Muscle layer of colon (tissue), 2 donors: ENCODE measurements at regions not wholly inside any gene's neighbourhood (a gene's known extent, or its start where the extent isn't known, plus 50 kb on each side); places are given as distances from the start of the nearest gene placed in this dataset.

ENCODE experiments used
- H3K27ac ChIP-seq: one replicate; pipeline ENCODE4 v1.7.0; 2013; ENCODE audit warnings: low read depth, mild to moderate bottlenecking, low read length, moderate library complexity
- H3K27me3 ChIP-seq, 2 donors: one replicate each; pipeline ENCODE4 v1.7.0; 2013; ENCODE audit warnings: low read length in 2 of 2, mild to moderate bottlenecking in 2 of 2; ENCODE audit not compliant: insufficient read depth in 2 of 2, control insufficient read depth in 1 of 2
- H3K36me3 ChIP-seq: one replicate; pipeline ENCODE4 v1.7.0; 2013; ENCODE audit warnings: mild to moderate bottlenecking, low read length; ENCODE audit not compliant: insufficient read depth
- H3K4me1 ChIP-seq: one replicate; pipeline ENCODE4 v1.7.0; 2013; ENCODE audit warnings: mild to moderate bottlenecking, low read length; ENCODE audit not compliant: insufficient read depth
- H3K4me3 ChIP-seq, 2 donors: one replicate each; pipeline ENCODE4 v1.7.0; 2013; ENCODE audit warnings: low read length in 2 of 2, low read depth in 1 of 2, mild to moderate bottlenecking in 1 of 2, moderate library complexity in 1 of 2
- H3K9ac ChIP-seq: one replicate; pipeline ENCODE4 v1.7.0; 2013; ENCODE audit warnings: low read length
- H3K9me3 ChIP-seq: one replicate; pipeline ENCODE4 v1.7.0; 2013; ENCODE audit warnings: mild to moderate bottlenecking, low read length
- donor health status: abdominal sarcoma.
- donor health status: Adenocarcinoma of cecum.

- Histone ChIP-seq H3K4me3 (no peak overlapping the region), H3K36me3 (no peaks in the 10 kb centered on the region), H3K27me3 (no peaks in the 10 kb centered on the region), H3K4me1 (no peaks in the 10 kb centered on the region), H3K27ac (no peak overlapping the region), H3K9me3 (no peaks in the 10 kb centered on the region), H3K9ac (no peak overlapping the region)
These were observed 108.0 kb upstream of the KIF26B start for GRCh38 chr1:245046769-245047168.

- H3K4me3 ChIP-seq, result no peak overlapping the region
- H3K4me1 ChIP-seq, result no peaks in the 10 kb centered on the region
- no peaks in the 10 kb centered on the region for H3K9me3 ChIP-seq
- H3K9ac ChIP-seq, result no peak overlapping the region
- H3K27ac ChIP-seq, result no peak overlapping the region
- H3K36me3 ChIP-seq, result no peaks in the 10 kb centered on the region
- H3K27me3 ChIP-seq, result no peaks in the 10 kb centered on the region
These were observed 108.5 kb upstream of the KIF26B start for GRCh38 chr1:245046315-245046714.

DNA sequence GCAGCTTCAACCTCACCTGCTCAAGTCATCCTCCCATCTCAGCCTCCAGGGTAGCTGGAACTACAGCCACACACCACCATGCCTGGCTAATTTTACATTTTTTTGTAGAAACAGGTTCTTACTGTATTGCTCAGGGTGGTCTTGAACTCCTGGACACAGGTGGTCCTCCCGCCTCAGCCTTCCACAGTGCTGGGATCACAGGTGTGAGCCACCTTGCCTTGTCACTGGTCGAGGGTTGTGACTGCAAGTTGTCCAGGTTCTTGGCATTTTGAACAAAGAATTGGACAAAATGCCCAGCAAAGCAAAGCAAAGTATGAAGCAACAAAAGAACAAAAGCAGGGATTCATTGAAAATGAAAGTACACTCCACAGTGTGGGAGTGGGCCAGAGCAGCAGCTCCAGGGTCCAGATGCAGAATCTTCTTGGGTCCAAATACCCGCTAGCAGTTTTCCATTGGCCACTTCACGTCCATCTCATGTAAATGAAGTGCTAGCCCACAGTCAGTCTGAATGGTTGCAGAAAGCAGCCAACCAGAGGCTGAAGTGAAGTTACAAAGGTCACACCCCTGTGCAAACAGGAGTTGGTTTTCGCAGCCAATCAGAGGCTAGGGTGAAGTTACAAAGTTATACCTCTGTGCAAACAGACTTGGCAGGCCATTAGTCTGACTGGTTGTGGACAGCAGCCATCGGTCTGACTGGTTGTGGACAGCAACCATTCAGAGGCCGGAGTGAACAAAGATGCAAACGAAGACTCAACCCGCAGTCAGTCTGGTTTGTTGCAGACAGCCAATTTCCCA lies 109.5 kb upstream of the KIF26B start:
- no peak overlapping the region for H3K9ac ChIP-seq
- no peak overlapping the region for H3K27ac ChIP-seq
- H3K27me3 ChIP-seq, result no peaks in the 10 kb centered on the region
- no peaks in the 10 kb centered on the region for H3K9me3 ChIP-seq
- H3K36me3 ChIP-seq, result no peaks in the 10 kb centered on the region
- no peak overlapping the region for H3K4me3 ChIP-seq
- no peaks in the 10 kb centered on the region for H3K4me1 ChIP-seq

DNA sequence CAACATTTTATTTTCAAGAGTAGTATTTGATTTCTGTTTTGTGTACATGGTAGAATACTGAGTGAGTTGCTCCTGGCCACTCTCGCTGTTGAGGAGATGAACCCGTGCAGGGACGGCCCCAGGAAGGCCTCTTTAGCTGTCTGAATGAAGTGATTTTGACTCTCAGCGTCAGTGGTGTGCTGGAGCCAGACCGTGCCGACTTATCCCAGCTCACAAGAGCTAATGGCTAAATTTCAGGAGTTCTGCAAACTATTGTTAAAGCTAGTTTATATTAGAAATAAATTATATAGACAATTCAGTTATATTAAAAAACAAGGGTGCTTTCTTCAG lies 111.2 kb upstream of the KIF26B start:
- Histone ChIP-seq H3K4me1 (no peaks in the 10 kb centered on the region), H3K27ac (no peak overlapping the region), H3K9me3 (no peaks in the 10 kb centered on the region), H3K4me3 (no peak overlapping the region), H3K9ac (no peak overlapping the region), H3K36me3 (no peaks in the 10 kb centered on the region), H3K27me3 (no peaks in the 10 kb centered on the region)

- Histone ChIP-seq H3K27me3 (no peaks in the 10 kb centered on the region), H3K4me1 (no peaks in the 10 kb centered on the region), H3K27ac (no peak overlapping the region)
These were observed 113.6 kb upstream of the KIF26B start for GRCh38 chr1:245041058-245041698.

DNA sequence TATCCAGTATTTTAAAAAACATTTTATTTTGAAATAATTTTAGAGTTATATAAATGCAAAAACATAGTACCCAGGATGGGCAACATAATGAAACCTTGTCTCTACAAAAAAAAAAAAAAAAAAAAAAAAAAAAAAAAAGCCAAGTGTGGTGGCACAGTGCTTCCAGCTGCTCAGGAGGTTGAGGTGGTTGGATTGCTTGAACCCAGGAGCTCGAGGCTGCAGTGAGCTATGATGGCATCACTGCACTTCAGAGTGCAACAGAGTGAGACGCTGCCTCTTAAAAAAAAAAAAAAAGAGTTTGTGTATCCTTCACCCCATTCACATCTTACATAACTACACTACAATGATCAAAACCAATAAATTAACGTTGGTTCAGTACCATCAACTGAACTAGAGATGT lies 115.6 kb upstream of the KIF26B start:
- Histone ChIP-seq H3K27me3 (no peaks in the 10 kb centered on the region), H3K27ac (no peak overlapping the region), H3K36me3 (no peaks in the 10 kb centered on the region), H3K9ac (no peak overlapping the region), H3K4me1 (no peaks in the 10 kb centered on the region), H3K9me3 (no peaks in the 10 kb centered on the region), H3K4me3 (no peak overlapping the region)

More at GRCh38 chr1:245041058-245041698, 113.6 kb upstream of the KIF26B start:
- H3K4me3 ChIP-seq, result no peak overlapping the region
- H3K9me3 ChIP-seq, result no peaks in the 10 kb centered on the region
- no peaks in the 10 kb centered on the region for H3K36me3 ChIP-seq
- no peak overlapping the region for H3K9ac ChIP-seq

- Histone ChIP-seq H3K27ac (no peak overlapping the region), H3K36me3 (no peaks in the 10 kb centered on the region), H3K4me3 (no peak overlapping the region), H3K4me1 (no peaks in the 10 kb centered on the region), H3K9ac (no peak overlapping the region), H3K9me3 (no peaks in the 10 kb centered on the region), H3K27me3 (peaks cover 0 to 2% of the 10 kb centered on the region in 2 donors)
These were observed 118.7 kb upstream of the KIF26B start for GRCh38 chr1:245036102-245036501.

DNA sequence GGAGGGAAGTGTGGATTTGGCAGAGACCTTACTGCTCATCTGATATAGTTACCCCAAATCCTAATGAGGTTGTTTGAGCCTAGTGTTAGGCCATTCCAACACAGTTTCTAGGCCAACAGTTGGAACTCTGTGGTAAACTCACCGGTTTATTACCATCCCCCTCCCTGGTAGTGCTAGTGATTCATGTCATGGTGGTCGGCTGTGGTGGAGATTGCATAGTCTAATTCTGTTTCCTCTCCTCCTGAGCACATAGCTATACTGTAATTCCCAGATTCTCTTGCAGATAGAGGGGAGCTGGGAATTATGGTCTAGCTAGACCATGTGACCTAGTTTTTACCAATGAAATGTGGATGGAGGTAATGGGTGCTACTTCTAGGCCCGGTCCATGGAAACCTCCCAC lies 123.7 kb upstream of the KIF26B start:
- Histone ChIP-seq H3K4me1 (no peaks in the 10 kb centered on the region), H3K4me3 (no peak overlapping the region), H3K9ac (no peak overlapping the region), H3K27ac (no peak overlapping the region), H3K36me3 (peaks cover 3% of the 10 kb centered on the region), H3K9me3 (no peaks in the 10 kb centered on the region), H3K27me3 (peaks cover 0 to 4% of the 10 kb centered on the region in 2 donors)

DNA sequence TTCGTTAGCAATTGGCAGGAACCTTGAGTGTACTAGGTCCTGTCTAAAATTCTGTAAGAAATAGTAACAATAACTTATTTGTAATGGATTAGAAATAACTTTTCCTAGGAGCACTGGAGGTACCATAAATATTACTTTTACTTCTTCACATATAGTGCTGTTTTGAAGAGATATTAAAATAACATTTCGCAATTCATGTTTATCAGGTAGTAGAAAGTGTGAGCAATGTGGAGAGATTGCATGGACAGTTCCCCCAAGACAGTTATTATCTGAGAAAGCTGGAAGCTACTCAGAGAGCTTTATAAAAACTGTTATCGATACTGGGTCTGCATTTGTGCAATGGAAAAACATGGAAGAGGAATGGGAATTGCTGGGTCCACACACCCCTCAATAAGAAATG lies 128.5 kb upstream of the KIF26B start:
- no peak overlapping the region for H3K9ac ChIP-seq
- H3K27ac ChIP-seq, result no peak overlapping the region
- no peak overlapping the region for H3K4me3 ChIP-seq
- H3K4me1 ChIP-seq, result no peaks in the 10 kb centered on the region
- H3K9me3 ChIP-seq, result no peaks in the 10 kb centered on the region
- H3K27me3 ChIP-seq, result peaks cover 0 to 3% of the 10 kb centered on the region in 2 donors
- H3K36me3 ChIP-seq, result peaks cover 3% of the 10 kb centered on the region

DNA sequence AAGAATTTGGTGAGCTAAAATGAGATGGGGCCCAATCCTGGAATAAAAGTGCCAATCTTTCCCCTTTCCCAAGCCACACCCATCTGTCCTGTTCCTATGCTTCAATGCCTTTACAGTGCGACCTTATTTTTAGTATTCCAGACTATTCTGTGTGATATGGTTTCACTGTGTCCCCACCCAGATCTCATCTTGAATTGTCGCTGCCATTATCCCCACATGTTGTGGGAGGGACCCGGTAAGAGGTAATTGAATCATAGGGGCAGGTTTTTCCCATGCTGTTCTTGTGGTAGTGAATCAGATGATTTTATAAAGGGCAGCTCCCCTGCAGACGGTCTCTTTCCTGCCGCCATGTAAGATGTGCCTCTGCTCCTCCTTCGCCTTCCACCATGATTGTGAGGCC lies 129.3 kb upstream of the KIF26B start:
- no peak overlapping the region for H3K4me3 ChIP-seq
- no peak overlapping the region for H3K27ac ChIP-seq
- H3K36me3 ChIP-seq, result peaks cover under 1% of the 10 kb centered on the region
- H3K27me3 ChIP-seq, result no peaks in the 10 kb centered on the region
- no peaks in the 10 kb centered on the region for H3K4me1 ChIP-seq
- no peak overlapping the region for H3K9ac ChIP-seq
- no peaks in the 10 kb centered on the region for H3K9me3 ChIP-seq

DNA sequence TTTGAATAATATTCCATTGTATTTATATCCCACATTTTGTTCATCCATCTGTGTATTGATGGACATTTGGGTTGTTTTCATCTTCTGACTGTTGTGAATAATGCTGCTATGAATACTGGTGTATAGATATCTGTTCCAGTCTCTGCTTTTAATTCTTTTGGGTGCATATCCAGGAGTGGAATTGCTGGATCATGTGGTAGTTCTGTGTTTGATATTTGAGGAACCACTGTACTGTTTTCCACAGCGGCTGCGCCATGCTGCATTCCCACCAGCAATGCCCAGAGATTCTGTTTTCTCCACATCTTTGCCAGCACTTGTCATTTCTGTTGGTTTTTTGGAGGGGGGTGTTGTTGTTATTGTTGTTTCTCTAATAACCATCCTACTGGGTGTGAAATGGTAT lies 131.6 kb upstream of the KIF26B start:
- no peaks in the 10 kb centered on the region for H3K9me3 ChIP-seq

More for the DNA sequence above, 131.6 kb upstream of the KIF26B start:
- no peak overlapping the region for H3K4me3 ChIP-seq
- H3K36me3 ChIP-seq, result no peaks in the 10 kb centered on the region
- H3K4me1 ChIP-seq, result no peaks in the 10 kb centered on the region
- H3K27me3 ChIP-seq, result no peaks in the 10 kb centered on the region
- H3K27ac ChIP-seq, result no peak overlapping the region
- H3K9ac ChIP-seq, result no peak overlapping the region
